Tibial nerve (tissue), 4 donors: ENCODE measurements at regions not wholly inside any gene's neighbourhood (a gene's known extent, or its start where the extent isn't known, plus 50 kb on each side); places are given as distances from the start of the nearest gene placed in this dataset.

ENCODE experiments used
- DNase-seq, 2 donors: peaks; one replicate each; pipeline ENCODE4 v3.0.0-alpha.2; 2019; ENCODE audit warnings: low spot score in 2 of 2
- H3K27ac ChIP-seq, 4 donors: fragments of 200-600 bp; sonication (generic) in 3 of 4; one replicate each; pipeline ENCODE4 v1.5.1; 2017 to 2019; ENCODE audit warnings: mild to moderate bottlenecking in 1 of 4
- H3K27me3 ChIP-seq, 2 donors: fragments of 200-600 bp; sonication (generic) in 1 of 2; one replicate each; pipeline versions ENCODE4 v1.5.1 to v1.6.0; 2017 to 2019
- H3K36me3 ChIP-seq, 3 donors: fragments of 200-600 bp; sonication (generic); one replicate each; pipeline ENCODE4 v1.5.1; 2018 to 2019
- H3K4me1 ChIP-seq, 4 donors: fragments of 200-600 bp; sonication (generic) in 3 of 4; one replicate each; pipeline ENCODE4 v1.5.1; 2017 to 2019
- H3K4me3 ChIP-seq, 4 donors: fragments of 200-600 bp; sonication (generic) in 3 of 4; one replicate each; pipeline ENCODE4 v1.5.1; 2017 to 2019; ENCODE audit warnings: mild to moderate bottlenecking in 1 of 4, moderate library complexity in 1 of 4
- H3K9me3 ChIP-seq, 4 donors: fragments of 200-600 bp; sonication (generic) in 3 of 4; one replicate each; pipeline ENCODE4 v1.5.1; 2017 to 2019
- CTCF ChIP-seq, 5 experiments: fragments of 200-600 bp in 3 of 5; fragments of 450-650 bp in 2 of 5; sonication (generic) in 3 of 5; IDR thresholded peaks; one replicate each; pipeline ENCODE4 v1.5.1; 2016 to 2019; ENCODE audit warnings: antibody characterized with exemption in 5 of 5, mild to moderate bottlenecking in 3 of 5, moderate library complexity in 2 of 5
- EP300 ChIP-seq, 2 donors: sonication (generic); formaldehyde crosslinking; IDR thresholded peaks; one replicate each; pipeline ENCODE4 v1.6.1; 2017; ENCODE audit warnings: antibody characterized with exemption in 2 of 2, mild to moderate bottlenecking in 1 of 2
- POLR2A ChIP-seq, 2 donors: fragments of 450-650 bp; IDR thresholded peaks; one replicate each; pipeline ENCODE4 v1.6.1; 2017; ENCODE audit warnings: antibody characterized with exemption in 2 of 2, mild to moderate bottlenecking in 2 of 2, moderate library complexity in 2 of 2
- WGBS, 2 donors: methylation state at CpG; one replicate each; pipeline ENCODE4 v1.1.5; 2018; 5-methylcytosine and 5-hydroxymethylcytosine counted together

GRCh38 chrY:13053501-13053900, 148.8 kb downstream of the DDX3Y start:
- peaks cover 0 to 5% (median 0%) of the 10 kb centered on the region in 4 donors for H3K9me3 ChIP-seq
- no peaks in the 10 kb centered on the region for H3K27me3 ChIP-seq
- H3K36me3 ChIP-seq: no peaks in the 10 kb centered on the region
- H3K4me3 ChIP-seq: no peak overlapping the region
- no peak overlapping the region for H3K27ac ChIP-seq
- no peak for TF ChIP-seq CTCF (IDR thresholded peaks at IDR 0.05)
- TF ChIP-seq POLR2A (IDR thresholded peaks at IDR 0.05): no peak
- no peak for TF ChIP-seq EP300 (IDR thresholded peaks at IDR 0.05)
- no peak for DNase-seq
- H3K4me1 ChIP-seq: no peaks in the 10 kb centered on the region

- no peaks in the 10 kb centered on the region for H3K4me1 ChIP-seq
- H3K9me3 ChIP-seq: no peaks in the 10 kb centered on the region
- DNase-seq: no peak
- no peaks in the 10 kb centered on the region for H3K27me3 ChIP-seq
- no peak overlapping the region for H3K27ac ChIP-seq
- H3K4me3 ChIP-seq: no peak overlapping the region
- no peak for TF ChIP-seq EP300 (IDR thresholded peaks at IDR 0.05)
- TF ChIP-seq POLR2A (IDR thresholded peaks at IDR 0.05): no peak
- no peak for TF ChIP-seq CTCF (IDR thresholded peaks at IDR 0.05)
- no peaks in the 10 kb centered on the region for H3K36me3 ChIP-seq
Measured at GRCh38 chrY:13066372-13066771, 161.7 kb downstream of the DDX3Y start.

- H3K4me3 ChIP-seq: no peak overlapping the region
- peaks cover 0 to 7% (median 0%) of the 10 kb centered on the region in 4 donors for H3K9me3 ChIP-seq
- no peak overlapping the region for H3K27ac ChIP-seq
- no peak for DNase-seq
- no peaks in the 10 kb centered on the region for H3K27me3 ChIP-seq
- H3K4me1 ChIP-seq: no peaks in the 10 kb centered on the region
- 90% methylated on average over 3 of the region's 3 CpGs; no CpG with 5 or more reads in 1 of the 2 donors for WGBS, 2 donors
- no peak for TF ChIP-seq POLR2A (IDR thresholded peaks at IDR 0.05)
- TF ChIP-seq EP300 (IDR thresholded peaks at IDR 0.05): no peak
- no peak for TF ChIP-seq CTCF (IDR thresholded peaks at IDR 0.05)
- H3K36me3 ChIP-seq: no peaks in the 10 kb centered on the region
Measured at GRCh38 chrY:13068696-13069095, 164.0 kb downstream of the DDX3Y start.

- Histone ChIP-seq H3K27ac (no peak overlapping the region), H3K4me3 (no peak overlapping the region), H3K36me3 (no peaks in the 10 kb centered on the region), H3K9me3 (peaks cover 0 to 7% (median 0%) of the 10 kb centered on the region in 4 donors), H3K27me3 (no peaks in the 10 kb centered on the region), H3K4me1 (no peaks in the 10 kb centered on the region)
- no peak for TF ChIP-seq CTCF (IDR thresholded peaks at IDR 0.05)
- no peak for TF ChIP-seq EP300 (IDR thresholded peaks at IDR 0.05)
- TF ChIP-seq POLR2A (IDR thresholded peaks at IDR 0.05): no peak
- DNase-seq: no peak
Measured at GRCh38 chrY:13069111-13069510, 164.4 kb downstream of the DDX3Y start.

GRCh38 chrY:13082748-13083147, 178.1 kb downstream of the DDX3Y start:
- no peaks in the 10 kb centered on the region for H3K27me3 ChIP-seq
- TF ChIP-seq CTCF (IDR thresholded peaks at IDR 0.05): no peak
- no peak for TF ChIP-seq POLR2A (IDR thresholded peaks at IDR 0.05)
- no peaks in the 10 kb centered on the region for H3K36me3 ChIP-seq
- no peak overlapping the region for H3K27ac ChIP-seq
- H3K9me3 ChIP-seq: no peaks in the 10 kb centered on the region
- no peak overlapping the region for H3K4me3 ChIP-seq
- no peak for DNase-seq
- H3K4me1 ChIP-seq: no peaks in the 10 kb centered on the region
